GM18505 (cell line): ENCODE measurements at regions not wholly inside any gene's neighbourhood (a gene's known extent, or its start where the extent isn't known, plus 50 kb on each side); places are given as distances from the start of the nearest gene placed in this dataset.

Source experiments
- ATAC-seq: cut with Tn5 transposase; IDR thresholded peaks from one replicate; pipeline ENCODE4 v1.9.1; 2021; ENCODE audit not compliant: unreplicated experiment
- POLR2A ChIP-seq: IDR thresholded peaks from 4 replicates; pipeline ENCODE4 v1.6.1; 2011; ENCODE audit warnings: borderline replicate concordance; ENCODE audit not compliant: insufficient read depth, insufficient read length; ENCODE audit errors: extremely low read depth

DNA sequence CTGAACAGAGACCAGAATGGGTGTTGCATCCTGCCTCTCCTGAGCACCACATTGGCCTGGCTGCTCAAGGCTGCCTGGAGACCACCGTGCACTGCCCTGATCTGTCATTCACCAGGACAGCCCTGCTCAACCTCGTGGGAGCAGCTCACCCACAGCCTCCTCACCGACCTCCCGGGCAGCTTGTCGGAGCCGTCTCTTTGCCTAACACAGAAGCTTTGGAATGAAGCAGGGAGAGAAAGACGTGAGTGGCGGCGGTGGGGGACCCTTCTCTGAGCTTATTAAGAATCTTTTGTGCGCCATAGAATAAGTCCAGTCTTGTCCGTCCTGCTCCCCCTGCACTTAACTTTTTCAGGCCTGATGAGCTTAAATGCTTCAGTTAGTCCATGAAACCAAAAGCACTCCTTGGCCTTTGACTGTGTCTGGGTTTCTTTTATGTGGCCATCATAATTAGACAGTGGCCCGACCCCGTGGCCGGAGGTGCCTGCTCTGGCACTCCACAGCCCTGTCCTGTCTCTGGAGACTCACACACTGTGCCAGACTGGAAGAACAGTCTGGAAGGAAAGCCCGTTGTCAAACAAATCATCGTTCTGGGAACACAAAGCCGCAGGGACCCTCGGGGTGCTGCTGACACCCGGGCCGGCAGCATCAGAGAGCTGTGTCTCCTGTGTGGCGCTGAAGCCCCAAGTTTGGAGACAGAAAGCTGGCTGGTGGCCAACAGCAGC is 192.8 kb downstream of the BCOR start:
- no peak for TF ChIP-seq POLR2A
- no peak for ATAC-seq

DNA sequence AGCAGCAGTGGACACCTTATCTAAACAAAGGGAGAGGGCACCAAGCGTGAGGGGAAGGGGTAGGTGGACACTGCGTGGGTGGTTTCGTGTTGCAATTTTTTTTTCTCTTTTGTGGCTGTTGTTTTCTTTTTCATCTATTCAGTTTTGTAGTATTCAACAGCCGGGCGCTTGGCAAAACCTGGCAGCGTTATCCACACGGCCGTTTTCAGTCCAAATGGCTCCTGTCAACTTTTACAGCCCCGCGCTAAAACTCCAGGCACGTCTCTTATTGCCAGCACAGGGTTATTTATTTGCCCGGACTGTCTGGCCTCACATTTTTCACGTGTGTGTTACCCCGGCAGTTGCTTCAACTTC is 192.2 kb downstream of the BCOR start:
- no peak for ATAC-seq
- no peak for TF ChIP-seq POLR2A

DNA sequence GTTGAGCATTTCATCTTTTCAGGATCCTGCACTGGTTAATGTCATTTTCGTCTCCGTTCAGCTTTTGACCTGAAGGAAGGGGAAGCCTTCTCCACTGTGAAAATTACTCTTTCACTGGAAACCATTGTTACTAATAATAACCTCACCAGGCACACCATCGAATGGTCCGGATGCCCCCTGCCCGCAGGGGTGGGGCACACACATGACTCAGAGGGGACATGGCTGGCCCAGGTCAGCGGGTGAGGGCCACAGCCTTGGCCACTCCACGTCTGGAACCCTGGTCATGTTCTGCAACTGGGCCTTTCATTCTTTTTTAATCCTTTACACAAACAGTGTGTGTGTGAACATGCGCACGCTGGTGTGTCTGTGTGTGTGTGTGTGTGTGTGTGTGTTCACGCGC is 191.8 kb downstream of the BCOR start:
- TF ChIP-seq POLR2A = no peak
- no peak for ATAC-seq

DNA sequence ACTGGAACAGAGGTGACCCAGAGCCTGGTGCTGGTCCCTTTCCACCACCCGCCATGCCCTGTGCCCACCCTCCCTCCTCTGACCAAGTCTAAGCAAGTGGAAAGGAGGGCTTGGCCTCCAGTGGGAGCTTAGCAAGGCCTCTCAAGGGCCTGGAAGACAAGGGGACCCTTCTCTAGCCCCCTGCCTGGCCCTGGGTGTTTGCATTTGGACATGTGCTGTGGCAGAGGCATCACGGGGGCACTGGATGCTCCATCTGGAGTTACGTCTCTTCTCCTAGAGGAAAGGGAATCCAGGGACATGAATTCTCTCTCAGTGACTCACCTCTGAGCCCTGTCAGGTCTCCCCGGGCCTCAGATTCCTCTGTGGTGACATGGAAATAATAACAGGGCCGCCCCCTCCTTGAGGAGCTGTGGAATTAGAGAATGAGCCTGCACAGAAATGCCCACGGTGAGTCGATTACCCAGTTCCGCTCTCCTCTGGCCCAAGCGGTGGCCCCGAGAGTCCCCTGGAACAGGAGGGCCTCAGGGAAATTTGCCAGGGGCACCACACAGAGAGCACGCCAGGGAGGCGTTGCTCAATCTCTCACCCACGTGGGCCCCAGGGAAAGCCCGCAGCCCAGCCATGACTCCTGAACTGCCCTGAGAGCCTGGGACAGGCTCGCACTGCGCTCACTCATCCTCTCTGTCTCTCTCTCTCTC is 189.6 kb downstream of the BCOR start:
- no peak for ATAC-seq
- TF ChIP-seq POLR2A = no peak

DNA sequence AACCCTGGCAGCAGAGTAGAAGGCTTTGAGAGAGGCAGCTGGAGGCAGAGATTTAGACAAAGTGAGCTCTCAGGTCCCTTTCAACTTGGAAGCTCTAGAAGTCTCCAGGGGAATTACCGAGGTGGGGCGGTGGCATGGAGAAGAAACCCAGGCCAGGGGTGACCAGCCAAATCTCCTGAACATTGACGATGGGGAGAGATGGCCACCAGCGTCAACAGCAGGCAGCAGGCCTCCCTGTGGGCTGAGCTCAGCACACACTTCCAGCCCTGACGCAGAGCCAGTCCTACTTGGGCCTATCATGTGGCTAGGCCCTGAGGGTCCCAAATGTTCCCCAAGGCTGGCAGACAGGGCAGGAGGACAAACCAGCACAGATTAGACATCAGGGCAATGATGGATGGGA is 187.8 kb downstream of the BCOR start:
- no peak for ATAC-seq
- no peak for TF ChIP-seq POLR2A

DNA sequence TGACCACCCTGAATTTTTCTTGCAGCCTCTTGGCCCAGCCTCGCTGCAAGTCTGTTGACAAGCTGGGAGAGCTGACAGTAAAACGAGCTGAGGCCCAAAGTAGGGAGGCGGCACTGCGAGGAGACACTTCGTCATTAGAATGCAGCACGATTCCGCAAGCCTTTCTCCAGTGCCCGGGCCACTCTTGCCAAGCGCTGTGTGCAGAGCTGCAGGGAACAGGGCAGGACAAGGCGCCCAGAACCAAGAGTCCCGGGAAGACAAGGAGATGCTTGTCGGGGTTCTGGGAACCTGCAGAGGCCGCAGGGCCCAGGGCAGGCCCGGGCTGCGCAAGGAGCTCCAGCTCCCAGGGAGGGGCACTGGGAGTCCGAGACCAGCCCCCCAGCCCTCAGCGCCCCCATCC is 187.1 kb downstream of the BCOR start:
- ATAC-seq = no peak
- no peak for TF ChIP-seq POLR2A

DNA sequence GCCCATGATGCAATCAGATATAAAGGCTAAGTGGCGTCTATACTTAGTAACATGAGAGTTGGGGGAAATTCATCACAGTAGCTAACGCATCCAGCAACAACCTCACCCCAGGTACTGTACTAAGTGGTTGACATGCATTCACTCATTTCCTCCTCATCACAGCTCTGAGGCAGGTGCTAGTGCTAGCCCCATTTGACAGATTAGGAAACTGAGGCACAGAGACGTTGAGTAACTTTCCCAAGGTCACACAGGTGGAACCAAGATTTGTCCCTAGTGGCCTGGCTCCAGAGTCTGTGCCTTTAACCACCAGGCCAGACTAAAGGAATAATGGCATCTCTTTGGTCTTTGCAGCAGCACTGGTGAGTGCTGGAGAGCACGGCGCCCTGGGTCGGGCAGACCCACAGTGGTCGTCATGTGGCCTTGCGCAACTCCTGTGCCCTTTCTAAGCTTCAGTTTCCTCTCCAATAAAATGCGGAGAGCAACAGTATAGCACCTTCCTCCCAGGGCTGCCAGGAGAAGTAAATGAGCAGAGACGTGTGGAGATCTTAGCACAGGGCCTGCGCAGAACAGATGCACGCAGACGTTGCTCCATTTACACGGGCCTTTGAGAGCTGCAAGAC is 186.4 kb downstream of the BCOR start:
- TF ChIP-seq POLR2A = no peak

GRCh38 chrX:39912126-39912525 is 185.6 kb downstream of the BCOR start:
- no peak for TF ChIP-seq POLR2A
- ATAC-seq = no peak

More for the DNA sequence above, 186.4 kb downstream of the BCOR start:
- ATAC-seq = no peak

DNA sequence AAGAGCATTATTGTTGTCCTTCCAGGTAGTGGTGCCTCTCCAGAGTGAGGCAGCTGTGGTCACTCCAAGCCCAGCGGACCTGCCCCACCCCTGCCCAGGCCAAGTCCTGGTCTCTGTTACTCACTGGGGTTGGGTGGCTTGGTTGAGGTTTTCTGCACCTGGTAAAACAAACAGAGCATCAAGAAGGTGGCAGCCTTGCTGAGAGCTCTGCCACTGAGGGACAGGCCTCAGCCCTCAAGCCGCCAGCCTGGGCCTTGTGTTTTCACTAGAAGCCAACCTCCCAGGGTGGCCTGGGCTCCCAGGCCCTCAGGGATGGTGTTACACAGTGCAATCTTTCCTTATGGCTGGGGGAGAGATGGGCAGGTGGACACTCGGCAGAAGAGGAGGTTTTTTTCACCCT is 182.7 kb downstream of the BCOR start:
- no peak for ATAC-seq
- TF ChIP-seq POLR2A = no peak

DNA sequence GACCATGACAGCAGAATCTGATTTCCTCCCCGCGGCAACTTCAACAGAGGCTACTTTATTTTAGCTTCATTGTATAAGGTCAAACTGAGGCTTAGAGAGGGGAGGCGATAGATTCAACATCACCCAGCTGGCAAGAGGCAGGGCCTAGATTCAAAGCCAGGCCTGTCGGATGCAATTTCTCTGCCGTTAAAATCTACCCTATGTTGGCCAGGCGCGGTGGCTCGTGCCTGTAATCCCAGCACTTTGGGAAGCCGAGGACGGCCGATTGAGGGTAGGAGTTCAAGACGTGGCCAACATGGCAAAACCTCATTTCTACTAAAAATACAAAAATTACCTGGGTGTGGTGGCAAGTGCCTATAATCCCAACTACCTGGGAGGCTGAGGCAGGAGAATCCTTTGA is 182.2 kb downstream of the BCOR start:
- no peak for TF ChIP-seq POLR2A
- no peak for ATAC-seq

DNA sequence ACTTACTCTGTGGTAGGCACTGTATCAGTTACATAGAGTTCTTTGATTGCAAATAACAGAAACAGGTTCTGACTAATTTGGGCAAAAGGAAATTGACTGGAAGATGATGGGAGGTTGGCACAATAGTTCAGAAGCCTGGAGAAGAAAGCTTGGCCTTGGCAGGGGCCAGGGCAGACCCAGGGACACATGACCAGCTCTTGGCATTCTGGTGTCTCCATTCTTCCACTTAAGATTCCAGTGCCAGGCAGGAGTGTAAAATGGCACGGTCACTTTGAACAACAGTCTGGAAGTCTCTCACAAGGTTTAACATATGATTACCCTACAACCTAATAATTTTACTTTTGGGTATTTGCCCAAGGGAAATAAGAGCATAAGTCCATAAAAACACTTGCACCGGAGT is 175.9 kb downstream of the BCOR start:
- no peak for TF ChIP-seq POLR2A
- no peak for ATAC-seq

DNA sequence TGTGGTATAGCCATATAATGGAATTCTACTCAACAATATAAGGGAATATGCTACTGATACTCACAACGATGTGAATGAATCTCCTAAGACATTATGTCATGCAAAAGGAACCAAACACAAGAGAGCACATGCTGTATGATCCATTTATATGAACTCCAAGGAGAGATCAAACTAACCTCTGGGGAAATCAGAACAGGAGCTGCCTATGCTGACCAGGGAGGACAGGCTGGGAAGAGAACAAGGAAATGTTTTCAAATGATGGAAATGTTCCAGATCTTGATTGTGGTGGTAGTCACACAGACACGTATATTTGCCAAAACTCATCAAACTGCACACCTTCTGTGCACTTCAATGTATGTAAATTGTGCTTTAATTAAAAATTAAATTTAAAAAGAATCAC is 175.3 kb downstream of the BCOR start:
- no peak for TF ChIP-seq POLR2A
- ATAC-seq = no peak

GRCh38 chrX:39922926-39923325 is 174.8 kb downstream of the BCOR start:
- TF ChIP-seq POLR2A = no peak
- ATAC-seq = no peak

GRCh38 chrX:39927380-39927779 is 170.4 kb downstream of the BCOR start:
- TF ChIP-seq POLR2A = no peak
- ATAC-seq = no peak

- TF ChIP-seq POLR2A = no peak
- ATAC-seq = no peak
Observed at GRCh38 chrX:39928704-39929378, 168.9 kb downstream of the BCOR start.
